Pulmonary artery endothelial cell (primary cell): ENCODE measurements at regions not wholly inside any gene's neighbourhood (a gene's known extent, or its start where the extent isn't known, plus 50 kb on each side); places are given as distances from the start of the nearest gene placed in this dataset.
"Not testable (repeated sequence)": the region's sequence is repeated elsewhere in the genome, so short reads cannot be mapped to it uniquely, and the experiment has no call there.

Source experiments
- DNase-seq: peaks from one replicate; pipeline ENCODE4 v3.0.0-alpha.2; 2011; ENCODE audit warnings: low read depth, low spot score

- DNase-seq = no peak
Measured at GRCh38 chr10:78337646-78338391, 304.2 kb downstream of the RPS24 start.

DNA sequence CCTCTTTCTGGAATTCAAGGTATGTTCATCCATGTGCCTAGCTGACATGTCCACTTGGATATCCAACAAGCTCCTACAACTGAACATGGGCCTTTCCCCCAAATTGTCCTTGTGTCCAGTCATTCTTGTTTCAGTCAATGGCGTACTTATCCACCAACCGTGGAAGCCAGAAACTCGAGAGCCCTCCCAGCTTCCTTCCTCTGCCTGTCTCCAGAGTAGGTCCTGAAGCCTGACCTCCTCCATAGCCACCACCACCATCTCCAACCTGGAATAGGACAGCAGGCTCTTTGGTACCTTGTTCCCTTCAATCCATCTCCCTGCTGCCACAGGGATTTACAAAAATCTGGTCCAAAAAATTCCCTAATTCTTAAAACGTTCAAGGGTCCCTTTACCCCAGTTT lies 305.1 kb downstream of the RPS24 start:
- no peak for DNase-seq

DNA sequence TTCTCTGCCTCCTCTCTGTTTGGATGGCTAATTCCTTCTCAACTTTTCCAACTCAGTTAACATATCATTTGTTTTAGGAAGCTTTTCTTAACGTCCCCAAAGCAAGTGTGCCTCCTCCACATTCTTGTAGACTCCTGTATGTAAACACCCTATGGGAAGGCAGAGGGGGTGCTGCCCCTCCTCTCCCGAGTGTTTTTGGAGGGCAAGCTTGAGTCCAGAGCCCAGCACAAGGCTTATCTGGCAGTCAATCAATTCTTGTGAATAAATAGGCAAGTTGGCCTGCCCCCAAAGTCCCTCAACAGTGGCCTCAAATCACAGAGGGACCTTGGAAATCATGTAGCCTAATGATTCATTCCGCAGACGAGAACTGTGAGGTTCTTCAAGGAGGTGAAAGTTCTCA lies 305.6 kb downstream of the RPS24 start:
- no peak for DNase-seq

- DNase-seq = no peak
Measured at GRCh38 chr10:78341953-78342614, 308.4 kb downstream of the RPS24 start.

DNA sequence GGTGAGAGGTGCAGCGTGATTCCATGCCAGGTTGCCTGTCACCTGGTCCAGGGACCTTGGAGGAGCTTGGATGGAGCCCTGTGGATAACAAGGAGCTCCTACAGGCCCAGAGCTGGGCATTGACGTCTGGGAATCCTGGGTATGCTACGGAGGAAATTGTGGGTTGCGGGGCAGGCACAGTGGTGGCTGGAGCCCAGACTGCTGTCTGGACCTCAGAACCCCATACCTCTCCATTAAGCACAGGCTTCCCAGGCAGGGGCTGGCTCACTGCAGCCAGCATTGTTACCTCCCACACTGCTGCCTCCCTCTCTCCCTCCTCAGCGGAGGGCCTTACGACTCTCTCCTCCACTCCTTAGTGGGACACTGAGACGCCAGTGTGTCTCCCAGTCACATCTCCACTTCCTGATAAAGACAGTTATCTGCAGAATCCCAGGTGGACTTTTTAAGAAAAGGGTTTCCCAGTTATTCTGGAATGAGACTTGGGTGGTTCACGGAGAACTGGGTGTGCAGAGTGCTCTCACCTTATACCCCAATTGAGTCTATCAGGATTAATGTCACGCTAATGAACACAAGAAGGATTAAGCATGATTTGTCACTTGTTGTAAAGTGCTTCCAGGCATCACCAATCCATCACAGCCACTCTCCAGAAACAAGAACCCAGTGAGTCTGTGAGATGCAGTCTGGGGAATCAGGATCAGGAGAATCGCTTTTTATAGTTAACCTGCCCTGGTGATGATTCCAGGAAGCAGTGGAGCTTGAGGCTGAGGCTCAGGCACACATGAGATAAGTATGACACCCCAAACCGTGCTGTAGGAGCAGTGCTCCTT lies 309.4 kb downstream of the RPS24 start:
- no peak for DNase-seq

DNA sequence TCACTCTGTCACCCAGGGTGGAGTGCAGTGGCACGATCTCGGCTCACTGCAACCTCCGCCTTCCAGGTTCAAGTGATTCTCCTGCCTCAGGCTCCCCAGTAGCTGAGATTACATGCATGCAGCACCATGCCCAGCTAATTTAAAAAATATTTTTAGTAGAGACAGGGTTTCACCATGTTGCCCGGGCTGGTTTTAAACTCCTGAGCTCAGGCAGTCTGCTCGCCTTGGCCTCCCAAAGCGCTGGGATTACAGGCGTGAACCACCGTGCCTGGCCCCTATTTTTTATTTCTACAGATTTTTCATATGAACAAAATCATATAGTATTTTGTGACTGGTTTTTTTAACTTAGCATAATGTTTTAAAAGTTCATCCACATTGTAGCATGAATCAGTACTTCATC lies 310.6 kb downstream of the RPS24 start:
- not testable (repeated sequence) for DNase-seq

DNA sequence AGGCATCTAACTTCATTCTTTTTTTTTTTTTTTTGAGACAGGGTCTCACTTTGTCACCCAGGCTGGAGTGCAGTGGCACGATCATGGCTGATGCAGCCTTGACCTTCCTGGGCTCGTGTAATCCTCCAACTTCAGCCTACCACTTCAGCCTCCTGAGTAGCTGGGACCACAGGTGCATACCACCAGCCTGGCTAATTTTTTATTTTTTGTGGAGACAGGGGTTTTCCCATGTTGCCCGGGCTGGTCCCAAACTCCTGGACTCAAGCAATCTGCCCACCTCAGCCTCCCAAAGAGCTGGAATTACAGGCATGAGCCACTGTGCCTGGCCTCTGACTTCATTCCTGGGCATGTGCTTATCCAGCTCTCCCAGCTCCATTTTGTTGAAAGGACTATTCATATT lies 311.9 kb downstream of the RPS24 start:
- not testable (repeated sequence) for DNase-seq

GRCh38 chr10:78346721-78347120 lies 313.1 kb downstream of the RPS24 start:
- DNase-seq = no peak

GRCh38 chr10:78348411-78349164 lies 314.9 kb downstream of the RPS24 start:
- DNase-seq = no peak

DNA sequence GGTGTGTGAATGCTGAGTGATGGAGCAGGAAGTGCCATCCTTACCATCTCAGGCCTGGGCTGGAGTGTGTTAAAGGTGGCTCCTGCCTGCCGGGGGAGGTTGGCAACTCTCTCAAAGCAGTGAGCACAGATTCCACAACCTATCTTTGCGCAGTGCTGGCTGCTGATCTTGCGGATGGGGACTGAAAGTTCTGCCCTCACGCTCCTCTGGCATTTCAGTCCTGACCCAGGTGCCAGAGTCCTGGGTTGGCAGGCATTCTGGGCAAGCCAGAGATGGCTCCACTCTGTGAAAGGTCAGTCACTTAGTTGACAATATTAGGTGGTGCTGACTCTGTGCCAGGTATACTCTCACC lies 315.5 kb downstream of the RPS24 start:
- DNase-seq = no peak

DNA sequence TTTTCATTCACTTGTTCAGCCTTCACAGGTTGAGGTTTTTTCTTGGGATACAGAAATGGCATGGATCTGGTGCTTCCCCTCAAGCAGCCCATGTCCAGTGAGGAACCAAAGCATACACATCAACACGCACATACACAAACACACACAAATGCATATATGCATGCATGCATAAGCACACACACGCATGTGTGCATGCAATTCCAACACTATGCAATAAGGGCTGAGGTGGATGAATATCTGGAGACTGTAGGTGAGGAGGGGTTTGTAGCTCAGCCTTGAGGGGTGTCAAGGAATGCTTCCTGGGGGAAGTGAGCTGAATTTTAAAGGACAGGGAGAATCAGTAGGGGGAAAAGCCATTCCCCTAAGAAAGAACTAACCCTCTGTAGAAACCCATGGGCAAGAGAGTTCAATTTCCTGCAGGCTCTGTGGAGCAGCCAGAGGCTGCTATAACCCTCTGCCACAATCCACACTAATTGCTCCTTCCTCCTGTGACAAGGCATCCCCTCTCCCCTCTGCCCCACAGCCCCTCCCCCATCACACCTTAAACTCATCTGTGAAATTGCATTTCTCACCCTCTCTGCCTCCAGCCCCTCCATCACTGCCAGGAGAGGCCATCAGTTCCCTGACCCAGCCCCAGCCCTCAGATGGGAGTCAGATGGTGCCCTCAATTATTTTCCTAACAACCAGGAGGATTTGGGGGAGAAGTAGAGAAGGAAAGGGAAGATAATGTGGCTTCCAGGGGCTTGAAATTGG lies 316.4 kb downstream of the RPS24 start:
- no peak for DNase-seq

DNA sequence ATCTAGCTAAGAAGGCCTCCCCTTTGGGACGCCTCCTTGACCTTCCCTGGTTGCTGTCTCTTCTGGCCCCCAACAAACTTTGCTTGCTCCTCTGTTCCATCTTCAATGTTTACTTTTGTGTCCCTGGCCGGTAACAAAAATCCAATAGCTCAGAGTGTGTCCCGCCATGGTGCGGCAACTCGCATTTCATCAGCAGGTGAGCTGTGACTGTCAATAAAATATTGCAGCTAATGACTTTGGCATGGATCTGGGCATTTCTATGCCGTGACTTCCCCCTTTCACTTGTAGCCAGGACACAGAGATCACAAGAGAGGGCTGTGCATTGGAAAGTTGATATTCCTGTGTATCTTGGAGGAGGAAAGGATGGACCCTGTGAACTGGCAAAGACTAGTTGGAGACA lies 317.6 kb downstream of the RPS24 start:
- DNase-seq = no peak

GRCh38 chr10:78351809-78352208 lies 318.1 kb downstream of the RPS24 start:
- DNase-seq = no peak

- no peak for DNase-seq
Measured at GRCh38 chr10:78353636-78354035, 320.0 kb downstream of the RPS24 start.

GRCh38 chr10:78354101-78354500 lies 320.4 kb downstream of the RPS24 start:
- no peak for DNase-seq

- DNase-seq = no peak
Measured at GRCh38 chr10:78356291-78356900, 322.7 kb downstream of the RPS24 start.

DNA sequence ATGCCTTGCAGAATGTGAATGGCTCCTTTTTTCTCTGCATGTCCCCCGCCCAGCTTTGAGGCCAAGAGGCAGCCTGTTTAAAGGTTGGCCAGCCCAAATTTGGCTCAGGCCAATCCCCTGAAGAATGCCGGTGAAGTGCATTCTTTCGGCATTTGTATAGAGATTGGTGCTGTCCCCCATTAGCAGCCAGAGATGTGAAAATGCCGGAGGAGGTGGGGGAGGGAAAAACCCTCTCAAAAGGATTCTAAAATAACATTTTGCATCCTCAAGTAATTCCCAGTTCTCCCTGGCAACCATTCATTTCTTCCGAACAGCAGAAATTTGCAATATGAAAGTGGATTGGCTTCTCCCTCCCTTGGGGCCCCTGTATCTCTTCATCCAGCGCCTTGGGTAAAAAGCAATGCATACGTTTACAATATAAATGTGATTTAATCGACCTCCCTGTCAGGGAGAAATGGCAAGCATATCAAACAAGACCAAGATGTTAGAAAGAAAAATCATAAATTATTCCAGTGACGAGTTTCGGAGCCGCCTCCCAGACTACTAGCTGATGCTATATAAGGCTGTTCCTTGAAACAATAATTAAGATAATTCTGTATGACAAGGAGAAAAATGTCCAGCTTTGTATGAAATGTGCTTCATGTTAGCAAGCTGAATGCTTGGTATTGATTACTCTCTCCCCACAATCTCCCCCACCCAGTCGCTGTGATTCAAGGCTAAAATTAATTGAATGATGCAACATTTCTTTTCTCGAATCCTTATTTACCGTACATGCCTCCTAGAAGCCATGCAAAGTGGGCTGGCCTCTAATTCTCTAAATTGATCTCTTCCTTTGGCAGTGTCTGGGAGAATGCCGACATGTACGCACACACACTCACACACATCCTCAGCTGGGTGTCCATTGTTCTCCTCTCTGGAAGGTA lies 323.7 kb downstream of the RPS24 start:
- no peak for DNase-seq

- no peak for DNase-seq
Measured at GRCh38 chr10:78358351-78358750, 324.7 kb downstream of the RPS24 start.

GRCh38 chr10:78358982-78359381 lies 325.3 kb downstream of the RPS24 start:
- DNase-seq = no peak
